ENCODE measurements at regions not wholly inside any gene's neighbourhood (a gene's known extent, or its start where the extent isn't known, plus 50 kb on each side); places are given as distances from the start of the nearest gene placed in this dataset.
"Not testable (repeated sequence)": the region's sequence is repeated elsewhere in the genome, so short reads cannot be mapped to it uniquely, and the experiment has no call there.

DNA sequence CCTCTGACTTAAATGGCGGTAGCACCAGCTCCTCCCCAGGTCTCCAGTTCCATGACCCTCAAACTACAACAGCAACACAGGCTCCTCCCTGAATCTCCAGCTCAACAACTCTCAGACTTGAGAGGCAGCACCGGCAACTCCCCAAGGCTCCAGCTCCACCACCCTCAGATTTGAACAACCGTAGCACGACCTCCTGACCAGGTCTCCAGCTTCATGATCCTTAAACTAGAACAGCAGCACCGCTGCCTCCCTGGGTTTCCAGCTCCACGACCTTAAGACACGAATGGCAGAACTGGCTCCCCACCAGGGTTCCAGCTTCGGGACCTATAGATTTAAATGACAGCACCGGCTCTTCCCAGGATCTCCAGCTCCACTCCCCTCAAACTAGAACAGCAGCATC lies 325.8 kb downstream of the PREX1 start:
- Histone ChIP-seq H3K9me3 (ENCODE audit: insufficient read depth, low read length) (peaks cover 23% of the 10 kb centered on the region; the same call in 1 of the 2 replicates), H3K36me3 (ENCODE audit: insufficient read depth, insufficient read length, low read length) (no peaks in the 10 kb centered on the region), H3K27me3 (ENCODE audit: insufficient read depth, insufficient read length) (no peaks in the 10 kb centered on the region), H3K4me3 (ENCODE audit: insufficient read length, low read depth) (no peak overlapping the region), H3K4me1 (ENCODE audit: insufficient read depth, insufficient read length) (no peaks in the 10 kb centered on the region), H3K9ac (ENCODE audit: insufficient read length, low read depth) (no peak overlapping the region)
- no peak for DNase-seq (ENCODE audit: low read depth, low spot score)
- TF ChIP-seq ZNF274 (IDR thresholded peaks at IDR 0.05; ENCODE audit: low read depth, low read length) (no peak), SUZ12 (IDR thresholded peaks at IDR 0.05; ENCODE audit: extremely low read depth, insufficient read depth, insufficient read length) (no peak), YY1 (IDR thresholded peaks at IDR 0.05; ENCODE audit: insufficient read depth, insufficient read length) (no peak)

DNA sequence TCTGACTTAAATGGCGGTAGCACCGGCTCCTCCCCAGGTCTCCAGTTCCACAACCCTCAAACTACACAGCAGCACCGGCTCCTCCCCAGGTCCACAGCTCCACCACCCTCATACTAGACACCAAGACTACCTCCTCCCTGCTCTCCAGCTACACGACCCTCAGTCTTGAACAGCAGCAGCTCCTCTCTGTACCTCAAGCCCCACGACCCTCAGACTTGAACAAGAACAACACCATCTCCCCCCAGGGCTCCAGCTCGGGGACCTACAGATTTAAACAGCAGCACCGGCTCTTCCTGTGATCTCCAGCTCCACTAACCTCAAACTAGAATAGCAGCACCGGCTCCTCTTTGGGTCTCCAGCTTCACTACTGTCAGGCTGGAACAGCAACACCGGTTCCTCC lies 326.9 kb downstream of the PREX1 start:
- H3K27me3 ChIP-seq (ENCODE audit: insufficient read depth, insufficient read length); H3K36me3 ChIP-seq (ENCODE audit: insufficient read depth, insufficient read length, low read length); DNase-seq (ENCODE audit: low read depth, low spot score); H3K4me1 ChIP-seq (ENCODE audit: insufficient read depth, insufficient read length); H3K4me3 ChIP-seq (ENCODE audit: insufficient read length, low read depth); H3K9ac ChIP-seq (ENCODE audit: insufficient read length, low read depth): not testable (repeated sequence)
- peaks cover 23% of the 10 kb centered on the region; the same call in 1 of the 2 replicates for H3K9me3 ChIP-seq (ENCODE audit: insufficient read depth, low read length)

DNA sequence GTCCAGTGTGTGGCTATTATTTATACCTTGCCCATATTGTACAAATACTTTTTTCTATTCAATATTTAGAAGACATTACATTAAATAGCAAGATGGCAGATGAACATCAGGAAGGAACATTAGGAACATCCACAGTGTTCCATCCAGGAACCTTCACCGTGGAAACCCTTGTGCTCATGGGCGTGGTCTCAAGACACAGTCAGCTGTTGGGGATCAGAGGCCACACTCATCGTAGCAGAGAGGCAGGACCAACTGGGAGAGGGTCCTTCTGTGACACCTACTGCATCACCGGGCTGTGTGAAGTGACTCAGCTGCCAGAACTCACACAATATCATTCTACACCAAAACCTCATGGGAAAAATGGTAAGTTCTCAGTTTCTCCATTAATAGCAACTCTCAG lies 328.9 kb downstream of the PREX1 start:
- DNase-seq (ENCODE audit: low read depth, low spot score); H3K4me1 ChIP-seq (ENCODE audit: insufficient read depth, insufficient read length); H3K4me3 ChIP-seq (ENCODE audit: insufficient read length, low read depth); H3K9ac ChIP-seq (ENCODE audit: insufficient read length, low read depth); H3K27me3 ChIP-seq (ENCODE audit: insufficient read depth, insufficient read length); H3K36me3 ChIP-seq (ENCODE audit: insufficient read depth, insufficient read length, low read length): not testable (repeated sequence)
- H3K9me3 ChIP-seq (ENCODE audit: insufficient read depth, low read length) = peaks cover 20% of the 10 kb centered on the region; the same call in 1 of the 2 replicates

DNA sequence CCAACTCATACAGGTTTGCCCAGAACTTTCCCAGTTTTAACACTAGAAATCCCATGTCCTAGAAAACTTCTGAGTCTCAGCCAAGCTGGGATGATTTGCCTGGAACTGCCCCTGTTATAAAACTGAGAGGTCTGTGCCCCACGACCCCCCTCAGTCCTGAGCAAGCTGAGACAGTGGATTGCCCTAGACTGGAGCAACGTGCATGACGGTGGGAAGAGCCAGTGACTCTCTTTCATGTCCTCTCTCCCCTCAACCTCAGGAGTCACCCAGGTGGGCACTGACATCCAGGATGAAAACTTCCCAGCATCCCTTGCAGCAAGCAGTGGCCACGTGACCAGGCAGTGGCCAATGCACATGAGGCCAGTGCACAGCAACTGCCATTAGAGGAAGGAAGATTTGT lies 329.7 kb downstream of the PREX1 start:
- DNase-seq (ENCODE audit: low read depth, low spot score); H3K36me3 ChIP-seq (ENCODE audit: insufficient read depth, insufficient read length, low read length); H3K9ac ChIP-seq (ENCODE audit: insufficient read length, low read depth); H3K4me3 ChIP-seq (ENCODE audit: insufficient read length, low read depth); H3K4me1 ChIP-seq (ENCODE audit: insufficient read depth, insufficient read length); H3K27me3 ChIP-seq (ENCODE audit: insufficient read depth, insufficient read length): not testable (repeated sequence)
- H3K9me3 ChIP-seq (ENCODE audit: insufficient read depth, low read length) = peaks cover 12% of the 10 kb centered on the region; the same call in 1 of the 2 replicates

DNA sequence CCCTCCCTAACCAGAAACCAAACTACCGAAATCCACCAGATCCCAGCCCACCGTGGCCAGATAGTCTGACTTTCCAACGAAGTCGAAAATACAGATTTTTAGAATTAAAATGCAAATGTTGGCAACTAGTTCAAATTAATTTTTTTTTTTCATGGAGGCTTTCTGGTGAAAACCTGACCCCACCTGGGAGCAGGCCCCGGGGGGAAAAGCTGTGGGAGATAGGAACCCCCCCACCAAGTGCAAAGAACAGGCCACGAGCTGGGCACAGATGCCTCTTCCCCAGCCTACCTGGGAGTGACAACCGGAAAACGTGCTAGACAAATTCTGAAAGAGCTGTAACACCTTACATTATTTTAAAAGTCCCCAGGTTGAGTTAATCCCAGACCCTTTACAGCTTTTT lies 333.8 kb downstream of the PREX1 start:
- Histone ChIP-seq H3K9me3 (ENCODE audit: insufficient read depth, low read length) (no peaks in the 10 kb centered on the region), H3K36me3 (ENCODE audit: insufficient read depth, insufficient read length, low read length) (no peaks in the 10 kb centered on the region), H3K9ac (ENCODE audit: insufficient read length, low read depth) (no peak overlapping the region), H3K4me1 (ENCODE audit: insufficient read depth, insufficient read length) (peaks cover 3% of the 10 kb centered on the region), H3K4me3 (ENCODE audit: insufficient read length, low read depth) (no peak overlapping the region), H3K27me3 (ENCODE audit: insufficient read depth, insufficient read length) (no peaks in the 10 kb centered on the region)
- TF ChIP-seq YY1 (IDR thresholded peaks at IDR 0.05; ENCODE audit: insufficient read depth, insufficient read length) (no peak), SUZ12 (IDR thresholded peaks at IDR 0.05; ENCODE audit: extremely low read depth, insufficient read depth, insufficient read length) (no peak), ZNF274 (IDR thresholded peaks at IDR 0.05; ENCODE audit: low read depth, low read length) (no peak)
- no peak for DNase-seq (ENCODE audit: low read depth, low spot score)

DNA sequence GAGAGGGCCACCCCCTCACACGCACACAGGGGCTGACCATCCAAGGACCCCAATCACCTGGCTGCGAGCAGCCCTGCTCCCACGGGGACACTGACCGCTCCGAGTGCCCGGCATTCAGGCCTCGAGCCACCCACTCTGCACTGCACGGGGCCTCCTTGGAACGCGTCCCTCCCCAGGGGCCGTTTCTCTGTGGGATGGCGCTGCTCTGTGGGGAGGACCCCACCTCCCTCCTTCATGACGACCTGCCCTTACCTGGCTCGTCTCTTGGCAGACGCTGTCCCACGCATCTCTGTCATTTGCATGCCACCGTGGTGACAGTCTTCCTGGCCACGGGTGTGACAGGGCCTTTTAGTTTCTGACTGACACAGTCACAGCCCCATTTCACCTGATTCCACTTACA lies 334.5 kb downstream of the PREX1 start:
- not testable (repeated sequence) for H3K4me3 ChIP-seq (ENCODE audit: insufficient read length, low read depth); DNase-seq (ENCODE audit: low read depth, low spot score); H3K27me3 ChIP-seq (ENCODE audit: insufficient read depth, insufficient read length)

DNA sequence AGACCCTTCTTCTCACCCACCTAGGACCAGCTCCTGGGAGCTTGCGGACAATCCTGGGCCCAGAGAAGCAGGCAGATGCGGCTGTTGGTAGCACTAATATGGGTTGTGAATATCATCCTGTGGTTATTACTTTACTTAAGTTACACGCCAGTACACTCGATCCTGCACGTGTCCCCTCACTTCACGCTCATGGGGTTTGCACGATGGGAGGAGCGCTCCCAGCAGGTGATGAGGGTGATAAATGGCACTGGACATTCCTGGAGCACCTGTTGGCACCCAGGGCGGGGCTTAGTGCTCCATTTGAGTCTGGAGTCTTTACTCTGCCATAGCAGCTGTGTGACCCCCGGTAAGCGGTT lies 335.1 kb downstream of the PREX1 start:
- TF ChIP-seq SUZ12 (IDR thresholded peaks at IDR 0.05; ENCODE audit: extremely low read depth, insufficient read depth, insufficient read length) = no peak
- TF ChIP-seq ZNF274 (IDR thresholded peaks at IDR 0.05; ENCODE audit: low read depth, low read length) = no peak
- TF ChIP-seq YY1 (IDR thresholded peaks at IDR 0.05; ENCODE audit: insufficient read depth, insufficient read length) = no peak
- Histone ChIP-seq H3K4me3 (ENCODE audit: insufficient read length, low read depth) (no peak overlapping the region), H3K27me3 (ENCODE audit: insufficient read depth, insufficient read length) (no peaks in the 10 kb centered on the region), H3K9ac (ENCODE audit: insufficient read length, low read depth) (no peak overlapping the region), H3K4me1 (ENCODE audit: insufficient read depth, insufficient read length) (peaks cover 3% of the 10 kb centered on the region), H3K36me3 (ENCODE audit: insufficient read depth, insufficient read length, low read length) (no peaks in the 10 kb centered on the region), H3K9me3 (ENCODE audit: insufficient read depth, low read length) (no peaks in the 10 kb centered on the region)
- no peak for DNase-seq (ENCODE audit: low read depth, low spot score)

More for the DNA sequence above, 334.5 kb downstream of the PREX1 start:
- H3K9ac ChIP-seq (ENCODE audit: insufficient read length, low read depth); H3K9me3 ChIP-seq (ENCODE audit: insufficient read depth, low read length); H3K4me1 ChIP-seq (ENCODE audit: insufficient read depth, insufficient read length); H3K36me3 ChIP-seq (ENCODE audit: insufficient read depth, insufficient read length, low read length): not testable (repeated sequence)

DNA sequence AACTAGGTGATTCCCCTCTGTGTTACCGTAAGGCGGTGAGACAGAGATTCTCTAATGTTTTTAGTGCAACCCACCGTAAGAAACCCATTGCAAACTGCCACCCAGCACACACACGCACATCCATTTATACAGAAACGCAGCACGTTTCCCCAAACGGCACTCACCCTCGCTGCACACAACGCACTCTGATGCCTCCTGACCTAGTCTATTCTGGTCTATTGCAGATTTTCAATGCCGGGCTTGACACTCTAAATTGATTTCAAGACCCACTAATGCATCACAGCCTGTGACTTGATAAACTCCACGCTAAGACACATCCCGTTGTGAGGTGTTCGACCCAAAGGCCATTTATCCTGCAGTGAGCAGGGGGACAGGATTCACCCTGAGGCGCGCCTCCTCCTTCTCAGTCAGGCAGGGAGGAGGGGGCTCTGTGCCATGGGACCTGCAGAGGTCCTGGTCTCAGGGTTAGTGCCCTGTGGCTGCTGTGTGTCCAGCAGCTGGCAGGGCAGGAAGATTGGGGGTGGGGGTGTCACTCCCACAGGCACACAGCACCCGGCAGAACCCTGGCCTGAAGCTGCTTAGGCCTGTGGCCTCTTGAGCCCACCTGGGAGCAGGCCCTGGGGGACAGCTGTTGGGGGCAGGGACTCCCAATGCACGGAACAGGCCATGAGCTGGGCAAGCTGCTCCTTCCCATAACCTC lies 335.6 kb downstream of the PREX1 start:
- DNase-seq (ENCODE audit: low read depth, low spot score) = no peak
- H3K4me3 ChIP-seq (ENCODE audit: insufficient read length, low read depth) = no peak overlapping the region
- H3K4me1 ChIP-seq (ENCODE audit: insufficient read depth, insufficient read length) = peaks cover 3% of the 10 kb centered on the region
- H3K36me3 ChIP-seq (ENCODE audit: insufficient read depth, insufficient read length, low read length) = no peaks in the 10 kb centered on the region
- TF ChIP-seq YY1 (IDR thresholded peaks at IDR 0.05; ENCODE audit: insufficient read depth, insufficient read length) (no peak), ZNF274 (IDR thresholded peaks at IDR 0.05; ENCODE audit: low read depth, low read length) (no peak), SUZ12 (IDR thresholded peaks at IDR 0.05; ENCODE audit: extremely low read depth, insufficient read depth, insufficient read length) (no peak)
- H3K27me3 ChIP-seq (ENCODE audit: insufficient read depth, insufficient read length) = no peaks in the 10 kb centered on the region
- no peaks in the 10 kb centered on the region for H3K9me3 ChIP-seq (ENCODE audit: insufficient read depth, low read length)
- no peak overlapping the region for H3K9ac ChIP-seq (ENCODE audit: insufficient read length, low read depth)
